ENCODE measurements at regions not wholly inside any gene's neighbourhood (a gene's known extent, or its start where the extent isn't known, plus 50 kb on each side); places are given as distances from the start of the nearest gene placed in this dataset.
"Not testable (repeated sequence)": the region's sequence is repeated elsewhere in the genome, so short reads cannot be mapped to it uniquely, and the experiment has no call there.

- TF ChIP-seq CTCF (IDR thresholded peaks at IDR 0.05; ENCODE audit: extremely low read depth, missing control alignments), result no peak
- peak; percentile 23 for DNase-seq (ENCODE audit: low spot score)
Measured at GRCh38 chr10:64041989-64042490, 520.8 kb downstream of the REEP3 start.

GRCh38 chr10:64044098-64044497, 522.9 kb downstream of the REEP3 start:
- TF ChIP-seq CTCF (IDR thresholded peaks at IDR 0.05; ENCODE audit: extremely low read depth, missing control alignments), result no peak

GRCh38 chr10:64044957-64045632, 523.9 kb downstream of the REEP3 start:
- not testable (repeated sequence) for DNase-seq (ENCODE audit: low spot score)

More at GRCh38 chr10:64044098-64044497, 522.9 kb downstream of the REEP3 start:
- DNase-seq (ENCODE audit: low spot score), result no peak

GRCh38 chr10:64054392-64054791, 533.2 kb downstream of the REEP3 start:
- TF ChIP-seq CTCF (IDR thresholded peaks at IDR 0.05; ENCODE audit: extremely low read depth, missing control alignments), result no peak
- DNase-seq (ENCODE audit: low spot score), result no peak

GRCh38 chr10:64059884-64060283, 538.7 kb downstream of the REEP3 start:
- no peak for TF ChIP-seq CTCF (IDR thresholded peaks at IDR 0.05; ENCODE audit: extremely low read depth, missing control alignments)
- DNase-seq (ENCODE audit: low spot score), result no peak

- no peak for TF ChIP-seq CTCF (IDR thresholded peaks at IDR 0.05; ENCODE audit: extremely low read depth, missing control alignments)
- no peak for DNase-seq (ENCODE audit: low spot score)
Measured at GRCh38 chr10:64060389-64060788, 539.2 kb downstream of the REEP3 start.

GRCh38 chr10:64062793-64063192, 541.6 kb downstream of the REEP3 start:
- no peak for TF ChIP-seq CTCF (IDR thresholded peaks at IDR 0.05; ENCODE audit: extremely low read depth, missing control alignments)
- DNase-seq (ENCODE audit: low spot score), result no peak

GRCh38 chr10:64067009-64067606, 545.9 kb downstream of the REEP3 start:
- TF ChIP-seq CTCF (IDR thresholded peaks at IDR 0.05; ENCODE audit: extremely low read depth, missing control alignments), result no peak
- no peak for DNase-seq (ENCODE audit: low spot score)

Measured in GM20000 (cell line).